ENCODE measurements at regions not wholly inside any gene's neighbourhood (a gene's known extent, or its start where the extent isn't known, plus 50 kb on each side); places are given as distances from the start of the nearest gene placed in this dataset.

DNA sequence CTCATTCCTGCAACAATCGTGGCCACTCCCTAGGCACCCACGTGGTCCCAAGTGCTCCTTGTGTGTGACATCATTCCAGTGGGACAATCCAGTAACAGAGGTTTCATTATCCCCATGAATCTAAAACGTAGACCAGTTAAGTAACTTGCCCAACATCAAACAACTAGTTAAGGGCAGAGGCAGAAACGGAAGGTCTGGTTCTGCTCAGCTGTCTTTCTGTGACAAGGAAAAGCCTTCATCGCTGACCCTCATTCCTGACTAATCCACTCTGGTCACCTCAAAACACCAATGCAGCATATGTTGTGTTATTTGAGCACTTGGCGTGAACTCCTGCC lies 261.4 kb upstream of the JARID2 start:
- Histone ChIP-seq H4K20me1 (ENCODE audit: control insufficient read depth, insufficient read depth, insufficient read length) (no peaks in the 10 kb centered on the region), H3K4me2 (ENCODE audit: insufficient read depth, insufficient read length, low read length) (no peak overlapping the region)

More for the DNA sequence above, 261.4 kb upstream of the JARID2 start:
- Histone ChIP-seq H2BK12ac (ENCODE audit: insufficient read length, low read depth, low read length) (no peak overlapping the region), H4K91ac (ENCODE audit: insufficient read length, low read depth, low read length) (no peak overlapping the region), H3K18ac (ENCODE audit: insufficient read length, low read depth, low read length) (no peak overlapping the region), H2BK20ac (ENCODE audit: low read depth, low read length, poor library complexity, severe bottlenecking) (no peak overlapping the region), H3K79me1 (ENCODE audit: insufficient read depth, low read depth, low read length, poor library complexity, severe bottlenecking) (peaks cover 3% of the 10 kb centered on the region), H4K8ac (replicated peaks; ENCODE audit: insufficient read length, low read depth, low read length) (no peak overlapping the region), H3K14ac (ENCODE audit: insufficient read depth, low read length) (no peak overlapping the region), H2BK120ac (ENCODE audit: low read depth, low read length, poor library complexity, severe bottlenecking) (no peak overlapping the region), H2AFZ (ENCODE audit: low read length) (no peak overlapping the region), H2BK15ac (ENCODE audit: low read depth, low read length) (no peak overlapping the region), H3T11ph (ENCODE audit: low read length) (no peak overlapping the region), H3K4me1 (ENCODE audit: insufficient read depth, low read length) (peaks cover 3% of the 10 kb centered on the region; the same call in 1 of the 2 replicates), H3K4ac (ENCODE audit: low read depth, low read length) (no peak overlapping the region), H3K56ac (ENCODE audit: insufficient read length, low read depth, low read length) (no peak overlapping the region), H4K5ac (ENCODE audit: insufficient read length, low read depth, low read length) (no peak overlapping the region), H3K79me2 (ENCODE audit: insufficient read depth, low read length) (no peaks in the 10 kb centered on the region), H3K9ac (ENCODE audit: extremely low read depth, insufficient read length, low read length) (no peak overlapping the region), H2BK5ac (ENCODE audit: insufficient read length, low read length) (no peak overlapping the region), H3K27ac (ENCODE audit: insufficient read length, low read depth, low read length) (no peak overlapping the region), H3K23me2 (ENCODE audit: insufficient read length, low read depth, low read length, poor library complexity, severe bottlenecking) (no peaks in the 10 kb centered on the region), H3K23ac (ENCODE audit: insufficient read length, low read depth, low read length) (no peak overlapping the region), H3K27me3 (ENCODE audit: insufficient read depth, low read length) (no peaks in the 10 kb centered on the region), H2AK5ac (ENCODE audit: insufficient read length, low read length) (no peak overlapping the region), H3K9me3 (ENCODE audit: control insufficient read depth, low read depth, low read length) (no peaks in the 10 kb centered on the region)
- Mint-ChIP-seq H3K36me3 (ENCODE audit: insufficient read depth in 1 of 3, low read depth in 3 of 3) (peaks cover 0 to 4% (median 3%) of the 10 kb centered on the region in 3 experiments; a peak in 4 of 7 replicates), H3K9me3 (no peaks in the 10 kb centered on the region), H3K4me3 (no peak overlapping the region), H3K27me3 (ENCODE audit: low read depth) (no peaks in the 10 kb centered on the region), H3K27ac (no peak overlapping the region), H3K4me1 (peaks cover 21% of the 10 kb centered on the region in 2 experiments)
- no peak for DNase-seq
- no CpG with 5 or more reads among the region's 6 CpGs for WGBS (ENCODE audit: extremely low coverage, insufficient read length, low lambda C conversion rate)
- TF ChIP-seq, protein P1, sequence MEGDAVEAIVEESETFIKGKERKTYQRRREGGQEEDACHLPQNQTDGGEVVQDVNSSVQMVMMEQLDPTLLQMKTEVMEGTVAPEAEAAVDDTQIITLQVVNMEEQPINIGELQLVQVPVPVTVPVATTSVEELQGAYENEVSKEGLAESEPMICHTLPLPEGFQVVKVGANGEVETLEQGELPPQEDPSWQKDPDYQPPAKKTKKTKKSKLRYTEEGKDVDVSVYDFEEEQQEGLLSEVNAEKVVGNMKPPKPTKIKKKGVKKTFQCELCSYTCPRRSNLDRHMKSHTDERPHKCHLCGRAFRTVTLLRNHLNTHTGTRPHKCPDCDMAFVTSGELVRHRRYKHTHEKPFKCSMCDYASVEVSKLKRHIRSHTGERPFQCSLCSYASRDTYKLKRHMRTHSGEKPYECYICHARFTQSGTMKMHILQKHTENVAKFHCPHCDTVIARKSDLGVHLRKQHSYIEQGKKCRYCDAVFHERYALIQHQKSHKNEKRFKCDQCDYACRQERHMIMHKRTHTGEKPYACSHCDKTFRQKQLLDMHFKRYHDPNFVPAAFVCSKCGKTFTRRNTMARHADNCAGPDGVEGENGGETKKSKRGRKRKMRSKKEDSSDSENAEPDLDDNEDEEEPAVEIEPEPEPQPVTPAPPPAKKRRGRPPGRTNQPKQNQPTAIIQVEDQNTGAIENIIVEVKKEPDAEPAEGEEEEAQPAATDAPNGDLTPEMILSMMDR (conservative IDR thresholded peaks at IDR 0.05): no peak
